WTC11 (cell line): ENCODE measurements at regions not wholly inside any gene's neighbourhood (a gene's known extent, or its start where the extent isn't known, plus 50 kb on each side); places are given as distances from the start of the nearest gene placed in this dataset.

Experiments used
- TF ChIP-seq, protein P1 (sequence below): sonication (generic); formaldehyde crosslinking; IDR thresholded peaks from 2 replicates; pipeline ENCODE4 v1.8.1; 2023; ENCODE audit warnings: mild to moderate bottlenecking, missing genetic modification reagents, moderate library complexity
- TF ChIP-seq, protein P2 (sequence below): sonication (generic); formaldehyde crosslinking; IDR thresholded peaks from 2 replicates; pipeline ENCODE4 v1.8.0; 2023; ENCODE audit warnings: mild to moderate bottlenecking, missing genetic modification reagents
- TF ChIP-seq, protein P3 (sequence below): fragments of 200-600 bp; IDR thresholded peaks from 2 replicates; pipeline ENCODE4 v1.8.0; 2022; ENCODE audit warnings: antibody characterized with exemption
- TF ChIP-seq, protein P4 (sequence below): sonication (generic); formaldehyde crosslinking; IDR thresholded peaks from 2 replicates; pipeline ENCODE4 v1.8.1; 2023; ENCODE audit warnings: mild to moderate bottlenecking, moderate library complexity, missing genetic modification reagents
- TF ChIP-seq, protein P5 (sequence below): sonication (generic); formaldehyde crosslinking; IDR thresholded peaks from 2 replicates; pipeline ENCODE4 v1.8.0; 2022; ENCODE audit warnings: mild to moderate bottlenecking, missing genetic modification reagents

DNA sequence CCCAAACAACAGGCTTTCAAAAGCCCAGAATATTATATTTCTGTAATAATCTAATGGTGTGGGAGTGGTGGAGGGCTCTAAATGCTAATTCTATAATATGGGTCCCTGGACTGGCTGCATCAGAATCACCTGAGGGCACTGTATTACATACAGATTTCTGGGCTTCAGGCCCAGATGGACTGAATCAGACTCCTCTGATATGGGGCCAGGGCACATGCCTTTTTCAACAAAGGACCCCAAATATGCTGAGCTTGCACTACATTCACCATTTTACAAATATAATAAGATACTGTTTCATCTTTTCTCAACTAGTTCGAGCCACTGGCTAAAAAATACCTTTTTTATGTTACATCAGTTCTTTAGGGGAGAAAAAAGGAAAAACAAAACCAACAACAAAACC is 309.7 kb downstream of the MAP2K6 start:
- TF ChIP-seq, protein P1, sequence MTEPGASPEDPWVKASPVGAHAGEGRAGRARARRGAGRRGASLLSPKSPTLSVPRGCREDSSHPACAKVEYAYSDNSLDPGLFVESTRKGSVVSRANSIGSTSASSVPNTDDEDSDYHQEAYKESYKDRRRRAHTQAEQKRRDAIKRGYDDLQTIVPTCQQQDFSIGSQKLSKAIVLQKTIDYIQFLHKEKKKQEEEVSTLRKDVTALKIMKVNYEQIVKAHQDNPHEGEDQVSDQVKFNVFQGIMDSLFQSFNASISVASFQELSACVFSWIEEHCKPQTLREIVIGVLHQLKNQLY (CRISPR knock-in tag), result no peak
- TF ChIP-seq, protein P2, sequence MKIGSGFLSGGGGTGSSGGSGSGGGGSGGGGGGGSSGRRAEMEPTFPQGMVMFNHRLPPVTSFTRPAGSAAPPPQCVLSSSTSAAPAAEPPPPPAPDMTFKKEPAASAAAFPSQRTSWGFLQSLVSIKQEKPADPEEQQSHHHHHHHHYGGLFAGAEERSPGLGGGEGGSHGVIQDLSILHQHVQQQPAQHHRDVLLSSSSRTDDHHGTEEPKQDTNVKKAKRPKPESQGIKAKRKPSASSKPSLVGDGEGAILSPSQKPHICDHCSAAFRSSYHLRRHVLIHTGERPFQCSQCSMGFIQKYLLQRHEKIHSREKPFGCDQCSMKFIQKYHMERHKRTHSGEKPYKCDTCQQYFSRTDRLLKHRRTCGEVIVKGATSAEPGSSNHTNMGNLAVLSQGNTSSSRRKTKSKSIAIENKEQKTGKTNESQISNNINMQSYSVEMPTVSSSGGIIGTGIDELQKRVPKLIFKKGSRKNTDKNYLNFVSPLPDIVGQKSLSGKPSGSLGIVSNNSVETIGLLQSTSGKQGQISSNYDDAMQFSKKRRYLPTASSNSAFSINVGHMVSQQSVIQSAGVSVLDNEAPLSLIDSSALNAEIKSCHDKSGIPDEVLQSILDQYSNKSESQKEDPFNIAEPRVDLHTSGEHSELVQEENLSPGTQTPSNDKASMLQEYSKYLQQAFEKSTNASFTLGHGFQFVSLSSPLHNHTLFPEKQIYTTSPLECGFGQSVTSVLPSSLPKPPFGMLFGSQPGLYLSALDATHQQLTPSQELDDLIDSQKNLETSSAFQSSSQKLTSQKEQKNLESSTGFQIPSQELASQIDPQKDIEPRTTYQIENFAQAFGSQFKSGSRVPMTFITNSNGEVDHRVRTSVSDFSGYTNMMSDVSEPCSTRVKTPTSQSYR, result no peak
- TF ChIP-seq, protein P3, sequence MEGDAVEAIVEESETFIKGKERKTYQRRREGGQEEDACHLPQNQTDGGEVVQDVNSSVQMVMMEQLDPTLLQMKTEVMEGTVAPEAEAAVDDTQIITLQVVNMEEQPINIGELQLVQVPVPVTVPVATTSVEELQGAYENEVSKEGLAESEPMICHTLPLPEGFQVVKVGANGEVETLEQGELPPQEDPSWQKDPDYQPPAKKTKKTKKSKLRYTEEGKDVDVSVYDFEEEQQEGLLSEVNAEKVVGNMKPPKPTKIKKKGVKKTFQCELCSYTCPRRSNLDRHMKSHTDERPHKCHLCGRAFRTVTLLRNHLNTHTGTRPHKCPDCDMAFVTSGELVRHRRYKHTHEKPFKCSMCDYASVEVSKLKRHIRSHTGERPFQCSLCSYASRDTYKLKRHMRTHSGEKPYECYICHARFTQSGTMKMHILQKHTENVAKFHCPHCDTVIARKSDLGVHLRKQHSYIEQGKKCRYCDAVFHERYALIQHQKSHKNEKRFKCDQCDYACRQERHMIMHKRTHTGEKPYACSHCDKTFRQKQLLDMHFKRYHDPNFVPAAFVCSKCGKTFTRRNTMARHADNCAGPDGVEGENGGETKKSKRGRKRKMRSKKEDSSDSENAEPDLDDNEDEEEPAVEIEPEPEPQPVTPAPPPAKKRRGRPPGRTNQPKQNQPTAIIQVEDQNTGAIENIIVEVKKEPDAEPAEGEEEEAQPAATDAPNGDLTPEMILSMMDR, result no peak
- TF ChIP-seq, protein P4, sequence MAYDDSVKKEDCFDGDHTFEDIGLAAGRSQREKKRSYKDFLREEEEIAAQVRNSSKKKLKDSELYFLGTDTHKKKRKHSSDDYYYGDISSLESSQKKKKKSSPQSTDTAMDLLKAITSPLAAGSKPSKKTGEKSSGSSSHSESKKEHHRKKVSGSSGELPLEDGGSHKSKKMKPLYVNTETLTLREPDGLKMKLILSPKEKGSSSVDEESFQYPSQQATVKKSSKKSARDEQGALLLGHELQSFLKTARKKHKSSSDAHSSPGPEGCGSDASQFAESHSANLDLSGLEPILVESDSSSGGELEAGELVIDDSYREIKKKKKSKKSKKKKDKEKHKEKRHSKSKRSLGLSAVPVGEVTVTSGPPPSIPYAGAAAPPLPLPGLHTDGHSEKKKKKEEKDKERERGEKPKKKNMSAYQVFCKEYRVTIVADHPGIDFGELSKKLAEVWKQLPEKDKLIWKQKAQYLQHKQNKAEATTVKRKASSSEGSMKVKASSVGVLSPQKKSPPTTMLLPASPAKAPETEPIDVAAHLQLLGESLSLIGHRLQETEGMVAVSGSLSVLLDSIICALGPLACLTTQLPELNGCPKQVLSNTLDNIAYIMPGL (CRISPR knock-in tag), result no peak
- TF ChIP-seq, protein P5, sequence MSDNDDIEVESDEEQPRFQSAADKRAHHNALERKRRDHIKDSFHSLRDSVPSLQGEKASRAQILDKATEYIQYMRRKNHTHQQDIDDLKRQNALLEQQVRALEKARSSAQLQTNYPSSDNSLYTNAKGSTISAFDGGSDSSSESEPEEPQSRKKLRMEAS, result no peak
